HEK293 (cell line): ENCODE measurements at regions not wholly inside any gene's neighbourhood (a gene's known extent, or its start where the extent isn't known, plus 50 kb on each side); places are given as distances from the start of the nearest gene placed in this dataset.

ENCODE experiments used
- CTCF ChIA-PET: fragments of 350-600 bp; formaldehyde crosslinking; extraction: SDS; loops from one replicate; lab custom pipeline; 2021; ENCODE audit warnings: antibody characterized with exemption; lab: Yijun Ruan, JAX
- POLR2A ChIA-PET: fragments of 300-600 bp; formaldehyde crosslinking; extraction: SDS; loops from one replicate; lab custom pipeline; 2020; ENCODE audit warnings: antibody characterized with exemption, inconsistent platforms; lab: Yijun Ruan, JAX
- H3K27ac ChIP-seq: fragments of 200-500 bp; sonication (Bioruptor generic); 2 replicates; pipeline ENCODE4 v1.5.1; 2014; ENCODE audit warnings: low read depth, low read length, control low read depth, inconsistent platforms; ENCODE audit errors: extremely low read depth
- H3K36me3 ChIP-seq, 2 experiments: fragments of 200-500 bp in 1 of 2; sonication (Bioruptor generic) in 1 of 2; 1 replicate in 1 of 2; 2 replicates in 1 of 2; pipeline ENCODE4 v1.5.1; 2014 to 2017; ENCODE audit warnings: inconsistent platforms in 2 of 2, low read length in 2 of 2; ENCODE audit not compliant: control insufficient read depth in 2 of 2, insufficient read depth in 1 of 2
- H3K4me1 ChIP-seq: fragments of 200-500 bp; sonication (Bioruptor generic); 2 replicates; pipeline ENCODE4 v1.5.1; 2014; ENCODE audit warnings: mild to moderate bottlenecking, low read length, inconsistent platforms; ENCODE audit not compliant: control insufficient read depth, insufficient read depth
- H3K4me3 ChIP-seq: 2 replicates; pipeline ENCODE4 v1.5.1; 2011; ENCODE audit warnings: low read depth, mild to moderate bottlenecking, control low read depth, low read length, moderate library complexity
- H3K9me3 ChIP-seq: fragments of 200-500 bp; sonication (Bioruptor generic); 2 replicates; pipeline ENCODE4 v1.5.1; 2014; ENCODE audit warnings: low read depth, low read length, inconsistent platforms; ENCODE audit not compliant: control insufficient read depth, insufficient read depth
- IKZF3 ChIP-seq: fragments of 450-650 bp; IDR thresholded peaks from 2 replicates; pipeline ENCODE4 v1.5.0; 2018; ENCODE audit warnings: missing biosample characterization, mild to moderate bottlenecking, missing genetic modification characterization, moderate library complexity
- KLF7 ChIP-seq: fragments of 450-650 bp; formaldehyde crosslinking; IDR thresholded peaks from 2 replicates; pipeline ENCODE4 v1.5.1; 2016; ENCODE audit warnings: missing biosample characterization, missing genetic modification characterization, borderline replicate concordance
- SP3 ChIP-seq: fragments of 450-650 bp; formaldehyde crosslinking; IDR thresholded peaks from 2 replicates; pipeline ENCODE4 v1.5.1; 2016; ENCODE audit warnings: missing biosample characterization, missing genetic modification characterization
- ZFP37 ChIP-seq: fragments of 450-650 bp; formaldehyde crosslinking; IDR thresholded peaks from 2 replicates; pipeline ENCODE4 v1.5.1; 2016; ENCODE audit warnings: missing biosample characterization, missing genetic modification characterization
- ZFP69B ChIP-seq: fragments of 450-650 bp; formaldehyde crosslinking; IDR thresholded peaks from 2 replicates; pipeline ENCODE4 v1.5.1; 2016; ENCODE audit warnings: missing biosample characterization, missing genetic modification characterization
- ZNF10 ChIP-seq: fragments of 450-650 bp; formaldehyde crosslinking; IDR thresholded peaks from 2 replicates; pipeline ENCODE4 v1.5.1; 2017; ENCODE audit warnings: missing biosample characterization, missing genetic modification characterization
- ZNF132 ChIP-seq: fragments of 450-650 bp; formaldehyde crosslinking; IDR thresholded peaks from 2 replicates; pipeline ENCODE4 v1.5.1; 2017; ENCODE audit warnings: missing biosample characterization, missing genetic modification characterization, borderline replicate concordance
- ZNF133 ChIP-seq: fragments of 450-650 bp; formaldehyde crosslinking; IDR thresholded peaks from 2 replicates; pipeline ENCODE4 v1.5.1; 2016; ENCODE audit warnings: missing biosample characterization, missing genetic modification characterization
- ZNF155 ChIP-seq: fragments of 450-650 bp; formaldehyde crosslinking; IDR thresholded peaks from 2 replicates; pipeline ENCODE4 v1.5.1; 2016; ENCODE audit warnings: missing biosample characterization, missing genetic modification characterization
- ZNF157 ChIP-seq: fragments of 450-650 bp; formaldehyde crosslinking; IDR thresholded peaks from 2 replicates; pipeline ENCODE4 v1.5.1; 2016; ENCODE audit warnings: missing biosample characterization, missing genetic modification characterization
- ZNF174 ChIP-seq: fragments of 450-650 bp; formaldehyde crosslinking; IDR thresholded peaks from 2 replicates; pipeline ENCODE4 v1.5.0; 2017; ENCODE audit warnings: missing biosample characterization, mild to moderate bottlenecking, missing genetic modification characterization
- ZNF175 ChIP-seq: fragments of 450-650 bp; formaldehyde crosslinking; IDR thresholded peaks from 2 replicates; pipeline ENCODE4 v1.5.1; 2016; ENCODE audit warnings: missing biosample characterization, missing genetic modification characterization
- ZNF202 ChIP-seq: fragments of 450-650 bp; formaldehyde crosslinking; IDR thresholded peaks from 2 replicates; pipeline ENCODE4 v1.5.1; 2016; ENCODE audit warnings: missing biosample characterization, missing genetic modification characterization, borderline replicate concordance
- ZNF311 ChIP-seq: fragments of 450-650 bp; formaldehyde crosslinking; IDR thresholded peaks from 2 replicates; pipeline ENCODE4 v1.5.1; 2017; ENCODE audit warnings: missing biosample characterization, missing genetic modification characterization, borderline replicate concordance
- ZNF366 ChIP-seq: fragments of 450-650 bp; formaldehyde crosslinking; conservative IDR thresholded peaks from 2 replicates; pipeline ENCODE4 v1.5.1; 2016; ENCODE audit warnings: missing biosample characterization, missing genetic modification characterization
- ZNF596 ChIP-seq: fragments of 450-650 bp; IDR thresholded peaks from 2 replicates; pipeline ENCODE4 v1.5.0; 2018; ENCODE audit warnings: missing biosample characterization, mild to moderate bottlenecking, missing genetic modification characterization, moderate library complexity
- ZNF623 ChIP-seq: fragments of 450-650 bp; formaldehyde crosslinking; IDR thresholded peaks from 2 replicates; pipeline ENCODE4 v1.5.1; 2016; ENCODE audit warnings: missing biosample characterization, missing genetic modification characterization
- ZNF629 ChIP-seq: fragments of 450-650 bp; formaldehyde crosslinking; IDR thresholded peaks from 2 replicates; pipeline ENCODE4 v1.5.1; 2017; ENCODE audit warnings: missing biosample characterization, missing genetic modification characterization
- ZNF670 ChIP-seq: fragments of 450-650 bp; formaldehyde crosslinking; IDR thresholded peaks from 2 replicates; pipeline ENCODE4 v1.5.1; 2016; ENCODE audit warnings: missing biosample characterization, missing genetic modification characterization, low read depth
- TF ChIP-seq, protein P1 (sequence below): fragments of 450-650 bp; formaldehyde crosslinking; IDR thresholded peaks from 2 replicates; pipeline ENCODE4 v1.5.1; 2016; ENCODE audit warnings: missing biosample characterization, missing genetic modification characterization
- TF ChIP-seq, protein P2 (sequence below): fragments of 450-650 bp; formaldehyde crosslinking; IDR thresholded peaks from 2 replicates; pipeline ENCODE4 v1.5.1; 2016; ENCODE audit warnings: missing biosample characterization, missing genetic modification characterization
- TF ChIP-seq, protein P3 (sequence below): fragments of 450-650 bp; formaldehyde crosslinking; IDR thresholded peaks from 2 replicates; pipeline ENCODE4 v1.5.1; 2016; ENCODE audit warnings: missing biosample characterization, missing genetic modification characterization

DNA sequence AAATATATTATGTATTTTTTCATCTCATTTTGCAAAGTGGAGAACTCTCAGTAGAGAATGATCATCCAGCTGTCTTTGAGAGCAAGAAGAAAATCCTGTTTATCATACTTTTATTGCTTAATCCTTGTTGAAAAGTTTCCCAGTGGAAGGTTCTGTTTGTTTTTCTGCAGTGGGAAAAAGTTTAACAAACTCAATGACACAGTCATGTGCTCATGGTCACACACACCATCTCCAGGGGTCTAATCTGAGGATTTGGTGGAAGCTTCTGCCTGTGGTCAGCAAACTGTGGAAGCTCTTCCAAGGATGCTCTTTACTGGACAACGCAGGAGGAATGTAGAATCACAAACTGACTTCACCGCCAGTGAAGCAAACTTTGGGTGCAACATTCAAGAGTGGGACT lies 1003.9 kb downstream of the SORCS3 start:
- no peaks in the 10 kb centered on the region for H3K9me3 ChIP-seq
- H3K4me3 ChIP-seq: no peak overlapping the region
- no peaks in the 10 kb centered on the region for H3K36me3 ChIP-seq
- CTCF ChIA-PET: no interaction called here
- no peak overlapping the region for H3K27ac ChIP-seq
- no peaks in the 10 kb centered on the region for H3K4me1 ChIP-seq
- POLR2A ChIA-PET: no interaction called here
- no peak for TF ChIP-seq ZNF311 (tag by site-specific recombination)
- TF ChIP-seq ZNF133: no peak
- TF ChIP-seq ZNF596 (tag by site-specific recombination): no peak
- TF ChIP-seq ZNF202 (tag by site-specific recombination): no peak
- no peak for TF ChIP-seq ZNF132
- TF ChIP-seq, protein P1, sequence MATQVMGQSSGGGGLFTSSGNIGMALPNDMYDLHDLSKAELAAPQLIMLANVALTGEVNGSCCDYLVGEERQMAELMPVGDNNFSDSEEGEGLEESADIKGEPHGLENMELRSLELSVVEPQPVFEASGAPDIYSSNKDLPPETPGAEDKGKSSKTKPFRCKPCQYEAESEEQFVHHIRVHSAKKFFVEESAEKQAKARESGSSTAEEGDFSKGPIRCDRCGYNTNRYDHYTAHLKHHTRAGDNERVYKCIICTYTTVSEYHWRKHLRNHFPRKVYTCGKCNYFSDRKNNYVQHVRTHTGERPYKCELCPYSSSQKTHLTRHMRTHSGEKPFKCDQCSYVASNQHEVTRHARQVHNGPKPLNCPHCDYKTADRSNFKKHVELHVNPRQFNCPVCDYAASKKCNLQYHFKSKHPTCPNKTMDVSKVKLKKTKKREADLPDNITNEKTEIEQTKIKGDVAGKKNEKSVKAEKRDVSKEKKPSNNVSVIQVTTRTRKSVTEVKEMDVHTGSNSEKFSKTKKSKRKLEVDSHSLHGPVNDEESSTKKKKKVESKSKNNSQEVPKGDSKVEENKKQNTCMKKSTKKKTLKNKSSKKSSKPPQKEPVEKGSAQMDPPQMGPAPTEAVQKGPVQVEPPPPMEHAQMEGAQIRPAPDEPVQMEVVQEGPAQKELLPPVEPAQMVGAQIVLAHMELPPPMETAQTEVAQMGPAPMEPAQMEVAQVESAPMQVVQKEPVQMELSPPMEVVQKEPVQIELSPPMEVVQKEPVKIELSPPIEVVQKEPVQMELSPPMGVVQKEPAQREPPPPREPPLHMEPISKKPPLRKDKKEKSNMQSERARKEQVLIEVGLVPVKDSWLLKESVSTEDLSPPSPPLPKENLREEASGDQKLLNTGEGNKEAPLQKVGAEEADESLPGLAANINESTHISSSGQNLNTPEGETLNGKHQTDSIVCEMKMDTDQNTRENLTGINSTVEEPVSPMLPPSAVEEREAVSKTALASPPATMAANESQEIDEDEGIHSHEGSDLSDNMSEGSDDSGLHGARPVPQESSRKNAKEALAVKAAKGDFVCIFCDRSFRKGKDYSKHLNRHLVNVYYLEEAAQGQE (tag by site-specific recombination): no peak
- TF ChIP-seq ZNF10 (tag by site-specific recombination): no peak
- no peak for TF ChIP-seq ZFP37 (tag by site-specific recombination)
- no peak for TF ChIP-seq ZNF629 (tag by site-specific recombination)
- no peak for TF ChIP-seq ZNF175 (tag by site-specific recombination)
- no peak for TF ChIP-seq ZNF670 (tag by site-specific recombination)
- no peak for TF ChIP-seq ZNF157
- no peak for TF ChIP-seq IKZF3 (tag by site-specific recombination)
- TF ChIP-seq SP3 (tag by site-specific recombination): no peak
- TF ChIP-seq ZNF623 (tag by site-specific recombination): no peak
- no peak for TF ChIP-seq KLF7
- TF ChIP-seq, protein P2, sequence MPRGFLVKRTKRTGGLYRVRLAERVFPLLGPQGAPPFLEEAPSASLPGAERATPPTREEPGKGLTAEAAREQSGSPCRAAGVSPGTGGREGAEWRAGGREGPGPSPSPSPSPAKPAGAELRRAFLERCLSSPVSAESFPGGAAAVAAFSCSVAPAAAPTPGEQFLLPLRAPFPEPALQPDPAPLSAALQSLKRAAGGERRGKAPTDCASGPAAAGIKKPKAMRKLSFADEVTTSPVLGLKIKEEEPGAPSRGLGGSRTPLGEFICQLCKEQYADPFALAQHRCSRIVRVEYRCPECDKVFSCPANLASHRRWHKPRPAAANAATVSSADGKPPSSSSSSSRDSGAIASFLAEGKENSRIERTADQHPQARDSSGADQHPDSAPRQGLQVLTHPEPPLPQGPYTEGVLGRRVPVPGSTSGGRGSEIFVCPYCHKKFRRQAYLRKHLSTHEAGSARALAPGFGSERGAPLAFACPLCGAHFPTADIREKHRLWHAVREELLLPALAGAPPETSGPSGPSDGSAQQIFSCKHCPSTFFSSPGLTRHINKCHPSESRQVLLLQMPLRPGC (tag by site-specific recombination): no peak
- no peak for TF ChIP-seq ZFP69B

DNA sequence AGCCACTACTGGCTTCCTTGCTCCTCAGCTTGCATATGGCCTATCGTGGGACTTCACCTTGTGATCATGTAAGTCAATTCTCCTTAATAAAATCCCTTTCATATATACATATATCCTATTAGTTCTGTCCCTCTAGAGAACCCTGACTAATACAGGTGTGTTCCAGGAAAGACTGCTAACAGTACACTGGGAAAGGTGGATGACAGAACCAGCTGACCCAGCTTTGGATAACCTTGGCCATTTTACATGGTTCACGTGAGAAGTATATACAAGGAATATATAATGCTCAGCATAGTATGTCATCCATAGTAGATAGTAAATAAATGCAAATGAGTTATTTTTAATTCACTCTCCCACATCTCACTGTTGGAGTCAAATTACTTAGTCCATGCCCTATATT lies 1003.5 kb downstream of the SORCS3 start:
- Histone ChIP-seq H3K36me3 (no peaks in the 10 kb centered on the region), H3K4me3 (no peak overlapping the region), H3K9me3 (no peaks in the 10 kb centered on the region), H3K27ac (no peak overlapping the region), H3K4me1 (no peaks in the 10 kb centered on the region)
- POLR2A ChIA-PET: no interaction called here
- CTCF ChIA-PET: no interaction called here
- TF ChIP-seq ZNF366 (tag by site-specific recombination) (no peak), ZNF155 (tag by site-specific recombination) (no peak), ZNF629 (tag by site-specific recombination) (no peak), ZNF311 (tag by site-specific recombination) (no peak), ZNF174 (tag by site-specific recombination) (no peak)
- TF ChIP-seq, protein P3, sequence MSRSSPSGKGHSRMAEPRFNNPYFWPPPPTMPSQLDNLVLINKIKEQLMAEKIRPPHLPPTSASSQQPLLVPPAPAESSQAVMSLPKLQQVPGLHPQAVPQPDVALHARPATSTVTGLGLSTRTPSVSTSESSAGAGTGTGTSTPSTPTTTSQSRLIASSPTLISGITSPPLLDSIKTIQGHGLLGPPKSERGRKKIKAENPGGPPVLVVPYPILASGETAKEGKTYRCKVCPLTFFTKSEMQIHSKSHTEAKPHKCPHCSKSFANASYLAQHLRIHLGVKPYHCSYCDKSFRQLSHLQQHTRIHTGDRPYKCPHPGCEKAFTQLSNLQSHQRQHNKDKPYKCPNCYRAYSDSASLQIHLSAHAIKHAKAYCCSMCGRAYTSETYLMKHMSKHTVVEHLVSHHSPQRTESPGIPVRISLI: no peak
